H9 (cell line): ENCODE measurements at regions not wholly inside any gene's neighbourhood (a gene's known extent, or its start where the extent isn't known, plus 50 kb on each side); places are given as distances from the start of the nearest gene placed in this dataset.
"Not testable (repeated sequence)": the region's sequence is repeated elsewhere in the genome, so short reads cannot be mapped to it uniquely, and the experiment has no call there.

Source experiments
- DNase-seq: peaks from one replicate; pipeline ENCODE4 v3.0.0-alpha.2; 2017
- H2AFZ ChIP-seq: one replicate; pipeline ENCODE4 v1.6.1; 2013; ENCODE audit warnings: mild to moderate bottlenecking, low read length, control low read depth, moderate library complexity
- H2AK5ac ChIP-seq: 2 replicates; pipeline ENCODE4 v1.6.1; 2013; ENCODE audit warnings: low read length, control low read depth, mixed read lengths; ENCODE audit not compliant: insufficient read length
- H2BK120ac ChIP-seq: one replicate; pipeline ENCODE4 v1.6.1; 2013; ENCODE audit warnings: low read depth, mild to moderate bottlenecking, low read length, control low read depth, inconsistent platforms; ENCODE audit not compliant: poor library complexity, severe bottlenecking
- H2BK12ac ChIP-seq: 2 replicates; pipeline ENCODE4 v1.6.1; 2013; ENCODE audit warnings: low read length, control low read depth, mixed read lengths, low read depth; ENCODE audit not compliant: insufficient read length
- H2BK15ac ChIP-seq: 2 replicates; pipeline ENCODE4 v1.6.1; 2013; ENCODE audit warnings: low read depth, low read length, control low read depth
- H2BK20ac ChIP-seq: one replicate; pipeline ENCODE4 v1.6.1; 2013; ENCODE audit warnings: low read depth, mild to moderate bottlenecking, low read length, control low read depth, inconsistent platforms; ENCODE audit not compliant: poor library complexity, severe bottlenecking
- H2BK5ac ChIP-seq: 2 replicates; pipeline ENCODE4 v1.6.1; 2013; ENCODE audit warnings: low read length, control low read depth, mixed read lengths; ENCODE audit not compliant: insufficient read length
- H3K14ac ChIP-seq: 2 replicates; pipeline ENCODE4 v1.6.1; 2013; ENCODE audit warnings: low read length, control low read depth; ENCODE audit not compliant: insufficient read depth
- H3K18ac ChIP-seq: 2 replicates; pipeline ENCODE4 v1.6.1; 2013; ENCODE audit warnings: low read depth, mild to moderate bottlenecking, mixed read lengths, low read length, control low read depth; ENCODE audit not compliant: insufficient read length
- H3K23ac ChIP-seq: 2 replicates; pipeline ENCODE4 v1.6.1; 2013; ENCODE audit warnings: low read length, control low read depth, mixed read lengths, low read depth; ENCODE audit not compliant: insufficient read length
- H3K23me2 ChIP-seq: 2 replicates; pipeline ENCODE4 v1.6.1; 2013; ENCODE audit warnings: low read depth, mild to moderate bottlenecking, mixed read lengths, low read length, control low read depth; ENCODE audit not compliant: insufficient read length, poor library complexity, severe bottlenecking
- H3K27ac ChIP-seq: 2 replicates; pipeline ENCODE4 v1.5.1; 2013; ENCODE audit warnings: low read length, control low read depth, mixed read lengths, low read depth; ENCODE audit not compliant: insufficient read length
- H3K27me3 ChIP-seq: 2 replicates; pipeline ENCODE4 v1.6.1; 2013; ENCODE audit warnings: low read length, control low read depth, inconsistent platforms; ENCODE audit not compliant: insufficient read depth
- H3K4ac ChIP-seq: 2 replicates; pipeline ENCODE4 v1.6.1; 2013; ENCODE audit warnings: low read depth, mild to moderate bottlenecking, control low read depth, inconsistent platforms, low read length, moderate library complexity
- H3K4me1 ChIP-seq: 2 replicates; pipeline ENCODE4 v1.6.1; 2013; ENCODE audit warnings: low read length, control low read depth, inconsistent platforms; ENCODE audit not compliant: insufficient read depth
- H3K4me2 ChIP-seq: 2 replicates; pipeline ENCODE4 v1.6.1; 2013; ENCODE audit warnings: low read length, control low read depth, mixed read lengths; ENCODE audit not compliant: insufficient read length, insufficient read depth
- H3K56ac ChIP-seq: 2 replicates; pipeline ENCODE4 v1.6.1; 2013; ENCODE audit warnings: low read depth, mild to moderate bottlenecking, mixed read lengths, low read length, control low read depth; ENCODE audit not compliant: insufficient read length
- H3K79me1 ChIP-seq: 2 replicates; pipeline ENCODE4 v1.6.1; 2013; ENCODE audit warnings: low read depth, mild to moderate bottlenecking, moderate library complexity, low read length, control low read depth, inconsistent platforms; ENCODE audit not compliant: insufficient read depth, poor library complexity, severe bottlenecking
- H3K79me2 ChIP-seq: 2 replicates; pipeline ENCODE4 v1.6.1; 2013; ENCODE audit warnings: low read length, control low read depth, inconsistent platforms; ENCODE audit not compliant: insufficient read depth
- H3K9ac ChIP-seq: 2 replicates; pipeline ENCODE4 v1.6.1; 2013; ENCODE audit warnings: low read length, control low read depth, mixed read lengths; ENCODE audit not compliant: insufficient read length; ENCODE audit errors: extremely low read depth
- H3K9me3 ChIP-seq: one replicate; pipeline ENCODE4 v1.6.1; 2013; ENCODE audit warnings: low read depth, low read length, inconsistent platforms; ENCODE audit not compliant: control insufficient read depth
- H3T11ph ChIP-seq: one replicate; pipeline ENCODE4 v1.6.1; 2013; ENCODE audit warnings: mild to moderate bottlenecking, low read length, control low read depth, inconsistent platforms
- H4K20me1 ChIP-seq: one replicate; pipeline ENCODE4 v1.6.1; 2013; ENCODE audit not compliant: control insufficient read depth, insufficient read length, insufficient read depth
- H4K5ac ChIP-seq: 2 replicates; pipeline ENCODE4 v1.6.1; 2013; ENCODE audit warnings: low read depth, mild to moderate bottlenecking, mixed read lengths, low read length, control low read depth; ENCODE audit not compliant: insufficient read length
- H4K8ac ChIP-seq: replicated peaks from 2 replicates; pipeline ENCODE4 v1.6.1; 2013; ENCODE audit warnings: low read length, control low read depth, mixed read lengths, low read depth; ENCODE audit not compliant: insufficient read length
- H4K91ac ChIP-seq: 2 replicates; pipeline ENCODE4 v1.6.1; 2013; ENCODE audit warnings: low read depth, mild to moderate bottlenecking, moderate library complexity, mixed read lengths, low read length, control low read depth; ENCODE audit not compliant: insufficient read length
- H3K27ac Mint-ChIP-seq, 3 experiments: 2 replicates in 2 of 3; 3 replicates in 1 of 3; pipeline ENCODE4 v1.8.0; 2020 to 2021; ENCODE audit warnings: mixed read lengths in 3 of 3, mild to moderate bottlenecking in 1 of 3, moderate library complexity in 1 of 3
- H3K27me3 Mint-ChIP-seq: 2 replicates; pipeline ENCODE4 v1.8.0; 2021; ENCODE audit warnings: low read depth, mild to moderate bottlenecking, moderate library complexity, mixed read lengths
- H3K36me3 Mint-ChIP-seq, 3 experiments: 2 replicates in 2 of 3; 3 replicates in 1 of 3; pipeline ENCODE4 v1.8.0; 2020 to 2021; ENCODE audit warnings: low read depth in 3 of 3, mixed read lengths in 3 of 3; ENCODE audit not compliant: insufficient read depth in 1 of 3
- H3K4me1 Mint-ChIP-seq, 2 experiments: 2 replicates each; pipeline ENCODE4 v1.8.0; 2020; ENCODE audit warnings: mixed read lengths in 2 of 2
- H3K4me3 Mint-ChIP-seq, 2 experiments: 2 replicates in 1 of 2; 3 replicates in 1 of 2; pipeline ENCODE4 v1.8.0; 2020 to 2021; ENCODE audit warnings: mild to moderate bottlenecking in 2 of 2, mixed read lengths in 2 of 2, moderate library complexity in 1 of 2
- H3K9me3 Mint-ChIP-seq, 2 experiments: 2 replicates in 1 of 2; 3 replicates in 1 of 2; pipeline ENCODE4 v1.8.0; 2020; ENCODE audit warnings: mild to moderate bottlenecking in 2 of 2, mixed read lengths in 2 of 2, moderate library complexity in 1 of 2
- CTCF ChIP-seq: fragments of 200-600 bp; sonication (generic); conservative IDR thresholded peaks from 3 replicates; pipeline ENCODE4 v1.8.0; 2021; ENCODE audit warnings: antibody characterized with exemption, mild to moderate bottlenecking
- WGBS: extraction: QIAGEN DNeasy Blood & Tissue Kit; methylation state at CpG from one replicate; pipeline ENCODE4 v1.1.7; 2013; ENCODE audit warnings: missing lambda C conversion rate, low lambda C conversion rate, mixed read lengths; ENCODE audit not compliant: insufficient read length; ENCODE audit errors: extremely low coverage; 5-methylcytosine and 5-hydroxymethylcytosine counted together

- Histone ChIP-seq H4K91ac (no peak overlapping the region), H3K27ac (no peak overlapping the region), H3K4me2 (no peak overlapping the region), H3K79me2 (no peaks in the 10 kb centered on the region), H4K8ac (no peak overlapping the region), H3K79me1 (no peaks in the 10 kb centered on the region), H2AFZ (no peak overlapping the region), H3K4ac (no peak overlapping the region), H3K14ac (no peak overlapping the region), H3T11ph (no peak overlapping the region), H4K5ac (no peak overlapping the region), H2BK20ac (no peak overlapping the region), H3K9me3 (no peaks in the 10 kb centered on the region), H3K23me2 (no peaks in the 10 kb centered on the region), H3K4me1 (no peaks in the 10 kb centered on the region), H2BK12ac (no peak overlapping the region), H3K18ac (no peak overlapping the region), H2AK5ac (no peak overlapping the region), H2BK120ac (no peak overlapping the region), H2BK15ac (no peak overlapping the region), H3K27me3 (no peaks in the 10 kb centered on the region), H3K9ac (no peak overlapping the region), H4K20me1 (no peaks in the 10 kb centered on the region), H3K23ac (no peak overlapping the region), H3K56ac (no peak overlapping the region), H2BK5ac (no peak overlapping the region)
- peaks cover 2% of the 10 kb centered on the region; the same call in 1 of the 2 replicates for H3K27me3 Mint-ChIP-seq
- H3K4me1 Mint-ChIP-seq = peaks cover 6 to 20% of the 10 kb centered on the region in 2 experiments
- WGBS = no CpG with 5 or more reads among the region's 8 CpGs
- H3K36me3 Mint-ChIP-seq = no peaks in the 10 kb centered on the region
- no peak overlapping the region for H3K4me3 Mint-ChIP-seq
- no peak for DNase-seq
- H3K27ac Mint-ChIP-seq = no peak overlapping the region
- TF ChIP-seq CTCF = no peak
- H3K9me3 Mint-ChIP-seq = no peaks in the 10 kb centered on the region
Observed at GRCh38 chr20:50333812-50334211, 143.2 kb downstream of the CEBPB start.

- H3K79me2 ChIP-seq, H2AK5ac ChIP-seq, H3T11ph ChIP-seq, H4K5ac ChIP-seq, H3K27ac Mint-ChIP-seq, H2BK20ac ChIP-seq, H4K20me1 ChIP-seq, DNase-seq, H3K14ac ChIP-seq, H3K36me3 Mint-ChIP-seq, H3K4me1 ChIP-seq, H3K79me1 ChIP-seq, H3K56ac ChIP-seq, H2BK120ac ChIP-seq, H3K9ac ChIP-seq, H3K23ac ChIP-seq, H3K4me2 ChIP-seq, H2BK15ac ChIP-seq, H3K9me3 ChIP-seq, H4K8ac ChIP-seq, H3K23me2 ChIP-seq, H2BK12ac ChIP-seq, H2AFZ ChIP-seq, H3K27me3 Mint-ChIP-seq, H4K91ac ChIP-seq, H3K18ac ChIP-seq, H3K27me3 ChIP-seq, H2BK5ac ChIP-seq, H3K27ac ChIP-seq, H3K4ac ChIP-seq, H3K4me3 Mint-ChIP-seq, H3K9me3 Mint-ChIP-seq: not testable (repeated sequence)
- peaks cover 6 to 21% of the 10 kb centered on the region in 2 experiments for H3K4me1 Mint-ChIP-seq
- WGBS = no CpG with 5 or more reads among the region's 6 CpGs
Observed at GRCh38 chr20:50334512-50334911, 143.9 kb downstream of the CEBPB start.
